Heart left ventricle (tissue), 13 donors: ENCODE measurements at regions not wholly inside any gene's neighbourhood (a gene's known extent, or its start where the extent isn't known, plus 50 kb on each side); places are given as distances from the start of the nearest gene placed in this dataset.

ENCODE experiments used
- POLR2A ChIP-seq, 2 donors: fragments of 450-650 bp; IDR thresholded peaks; one replicate each; pipeline ENCODE4 v1.6.1; 2017; ENCODE audit warnings: antibody characterized with exemption in 2 of 2, mild to moderate bottlenecking in 2 of 2, moderate library complexity in 2 of 2
- TF ChIP-seq, protein P1 (sequence below), 12 donors: fragments of 200-600 bp; sonication (generic) in 4 of 12; IDR thresholded peaks; one replicate each; pipeline versions ENCODE4 v1.5.0 to v1.8.0; 2018 to 2022; ENCODE audit warnings: antibody characterized with exemption in 12 of 12, mild to moderate bottlenecking in 5 of 12
- donor health status: ischemic (EF 13 %, LVEDD 7.1; RV severe dilation, severe dysfunction).
- donor health status: DM: no; HTN: yes; CAD: no.
- donor health status: DM: no; HTN: no; CAD: no.
- donor health status: ischemic (EF 25% LVEDD 6.9; RV normal size, moderate dysfunction).
- donor health status: ischemic (EF 25% LVEDD 5.7; RV mildly dilated, moderate dysfunction).
- donor health status: ischemic (EF 35%, LVEDD 5.7; RV mildly dilated, moderate dysfunction).
- donor health status: nonischemic (EF 11% LVEDD 7.7; RV severe dilation, severe dysfunction).
- donor health status: DM: yes; HTN: yes; CAD: no.
- donor health status: PGD.
- donor health status: ischemic (EF 29% LVEDD 5.4; RV normal size, mild dysfunction).
- donor health status: nonischemic (EF 23%, LVEDD 6.1; RV moderate dilation, normal function).

DNA sequence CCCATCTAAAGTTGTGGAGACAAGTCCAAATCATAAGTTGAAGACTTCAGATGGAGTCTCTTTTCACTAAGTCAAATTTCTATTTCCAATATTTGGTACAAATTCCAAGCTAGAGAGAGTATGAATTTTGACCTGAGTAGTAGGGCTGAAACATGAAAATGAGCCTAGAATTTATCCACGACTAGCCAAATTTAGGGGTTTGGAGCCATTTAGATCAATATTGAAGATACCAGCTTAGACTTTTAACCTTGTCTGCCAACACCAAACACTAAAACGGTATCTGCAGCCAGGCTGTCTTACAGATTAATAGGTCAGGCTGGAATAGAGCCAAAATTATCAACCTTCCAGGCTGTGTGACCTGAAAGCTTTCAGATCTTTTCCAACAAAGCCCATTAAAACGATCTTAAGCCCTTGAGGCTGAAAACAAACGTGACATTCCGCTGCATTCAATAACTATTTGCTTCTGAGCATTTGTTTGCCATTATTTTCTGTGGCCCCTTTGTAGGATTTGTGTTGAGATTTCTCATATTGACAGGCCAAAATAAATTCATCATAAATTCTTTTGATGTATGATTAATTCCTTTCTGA is 268.7 kb upstream of the DKK2 start:
- TF ChIP-seq, protein P1, sequence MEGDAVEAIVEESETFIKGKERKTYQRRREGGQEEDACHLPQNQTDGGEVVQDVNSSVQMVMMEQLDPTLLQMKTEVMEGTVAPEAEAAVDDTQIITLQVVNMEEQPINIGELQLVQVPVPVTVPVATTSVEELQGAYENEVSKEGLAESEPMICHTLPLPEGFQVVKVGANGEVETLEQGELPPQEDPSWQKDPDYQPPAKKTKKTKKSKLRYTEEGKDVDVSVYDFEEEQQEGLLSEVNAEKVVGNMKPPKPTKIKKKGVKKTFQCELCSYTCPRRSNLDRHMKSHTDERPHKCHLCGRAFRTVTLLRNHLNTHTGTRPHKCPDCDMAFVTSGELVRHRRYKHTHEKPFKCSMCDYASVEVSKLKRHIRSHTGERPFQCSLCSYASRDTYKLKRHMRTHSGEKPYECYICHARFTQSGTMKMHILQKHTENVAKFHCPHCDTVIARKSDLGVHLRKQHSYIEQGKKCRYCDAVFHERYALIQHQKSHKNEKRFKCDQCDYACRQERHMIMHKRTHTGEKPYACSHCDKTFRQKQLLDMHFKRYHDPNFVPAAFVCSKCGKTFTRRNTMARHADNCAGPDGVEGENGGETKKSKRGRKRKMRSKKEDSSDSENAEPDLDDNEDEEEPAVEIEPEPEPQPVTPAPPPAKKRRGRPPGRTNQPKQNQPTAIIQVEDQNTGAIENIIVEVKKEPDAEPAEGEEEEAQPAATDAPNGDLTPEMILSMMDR (IDR thresholded peaks at IDR 0.05) = no peak
- no peak for TF ChIP-seq POLR2A (IDR thresholded peaks at IDR 0.05)
